Glutamatergic neuron (in vitro differentiated cells): ENCODE measurements at regions not wholly inside any gene's neighbourhood (a gene's known extent, or its start where the extent isn't known, plus 50 kb on each side); places are given as distances from the start of the nearest gene placed in this dataset.

ENCODE experiments used
- DNase-seq: peaks from one replicate; pipeline ENCODE4 v3.0.0; 2022
- H3K27ac Mint-ChIP-seq: one replicate; pipeline ENCODE4 v1.8.0; 2020; ENCODE audit warnings: mild to moderate bottlenecking, mixed read lengths, inconsistent platforms; ENCODE audit not compliant: unreplicated experiment
- H3K27me3 Mint-ChIP-seq: one replicate; pipeline ENCODE4 v1.8.0; 2020; ENCODE audit warnings: mild to moderate bottlenecking, moderate library complexity, mixed read lengths, inconsistent platforms; ENCODE audit not compliant: unreplicated experiment
- H3K36me3 Mint-ChIP-seq: one replicate; pipeline ENCODE4 v1.8.0; 2020; ENCODE audit warnings: mild to moderate bottlenecking, mixed read lengths, inconsistent platforms; ENCODE audit not compliant: unreplicated experiment
- H3K4me1 Mint-ChIP-seq: one replicate; pipeline ENCODE4 v1.8.0; 2020; ENCODE audit warnings: mild to moderate bottlenecking, low read depth, mixed read lengths, inconsistent platforms; ENCODE audit not compliant: unreplicated experiment
- H3K4me3 Mint-ChIP-seq: one replicate; pipeline ENCODE4 v1.8.0; 2020; ENCODE audit warnings: mild to moderate bottlenecking, mixed read lengths, inconsistent platforms; ENCODE audit not compliant: unreplicated experiment
- H3K9me3 Mint-ChIP-seq: one replicate; pipeline ENCODE4 v1.8.0; 2020; ENCODE audit warnings: mild to moderate bottlenecking, moderate library complexity, mixed read lengths, inconsistent platforms; ENCODE audit not compliant: unreplicated experiment
- CTCF ChIP-seq: fragments of 200-600 bp; sonication (generic); IDR thresholded peaks from one replicate; pipeline ENCODE4 v1.5.0; 2021; ENCODE audit not compliant: partially characterized antibody, unreplicated experiment

- no peak for DNase-seq
- Mint-ChIP-seq H3K27me3 (peaks cover 2% of the 10 kb centered on the region), H3K27ac (no peak overlapping the region), H3K4me3 (no peak overlapping the region), H3K36me3 (no peaks in the 10 kb centered on the region), H3K9me3 (peaks cover 4% of the 10 kb centered on the region), H3K4me1 (peaks cover 11% of the 10 kb centered on the region)
- TF ChIP-seq CTCF = no peak
These were observed 132.0 kb upstream of the AKR1E2 start for GRCh38 chr10:4693967-4694366.

- Mint-ChIP-seq H3K4me1 (peaks cover 13% of the 10 kb centered on the region), H3K27me3 (peaks cover 2% of the 10 kb centered on the region), H3K4me3 (no peak overlapping the region), H3K36me3 (no peaks in the 10 kb centered on the region), H3K9me3 (peaks cover 4% of the 10 kb centered on the region), H3K27ac (no peak overlapping the region)
- DNase-seq = no peak
- no peak for TF ChIP-seq CTCF
These were observed 133.8 kb upstream of the AKR1E2 start for GRCh38 chr10:4692206-4692605.

- H3K4me1 Mint-ChIP-seq = peaks cover 13% of the 10 kb centered on the region
- H3K27me3 Mint-ChIP-seq = peaks cover 2% of the 10 kb centered on the region
- no peak for DNase-seq
- peak overlapping the region; percentile 57 for H3K4me3 Mint-ChIP-seq
- peaks cover 4% of the 10 kb centered on the region for H3K9me3 Mint-ChIP-seq
- H3K27ac Mint-ChIP-seq = peak overlapping the region; percentile 69
- no peak for TF ChIP-seq CTCF
- H3K36me3 Mint-ChIP-seq = no peaks in the 10 kb centered on the region
These were observed 134.2 kb upstream of the AKR1E2 start for GRCh38 chr10:4691776-4692175.

DNA sequence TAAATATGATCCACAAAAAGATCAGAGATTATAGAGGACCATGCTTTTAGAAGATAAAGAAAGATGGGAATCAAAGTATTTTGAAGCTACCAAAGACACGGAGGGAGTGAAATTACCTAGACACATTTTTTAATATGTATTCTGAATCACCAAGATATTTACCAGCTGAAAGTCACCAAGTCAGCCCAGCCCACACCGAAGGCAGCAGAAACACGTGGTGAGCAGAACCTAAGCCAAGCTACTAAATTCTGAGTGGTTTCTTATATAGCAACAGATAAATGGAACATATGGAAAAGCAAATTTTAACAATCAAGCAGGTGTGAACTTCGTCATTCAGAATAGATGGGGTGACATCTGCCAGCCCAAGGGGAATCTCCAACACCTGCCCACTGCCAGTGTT lies 134.7 kb upstream of the AKR1E2 start:
- Mint-ChIP-seq H3K9me3 (peaks cover 4% of the 10 kb centered on the region), H3K27ac (peak overlapping the region; percentile 69), H3K4me1 (peaks cover 13% of the 10 kb centered on the region), H3K36me3 (no peaks in the 10 kb centered on the region), H3K4me3 (no peak overlapping the region), H3K27me3 (peaks cover 2% of the 10 kb centered on the region)
- TF ChIP-seq CTCF = no peak
- DNase-seq = no peak

DNA sequence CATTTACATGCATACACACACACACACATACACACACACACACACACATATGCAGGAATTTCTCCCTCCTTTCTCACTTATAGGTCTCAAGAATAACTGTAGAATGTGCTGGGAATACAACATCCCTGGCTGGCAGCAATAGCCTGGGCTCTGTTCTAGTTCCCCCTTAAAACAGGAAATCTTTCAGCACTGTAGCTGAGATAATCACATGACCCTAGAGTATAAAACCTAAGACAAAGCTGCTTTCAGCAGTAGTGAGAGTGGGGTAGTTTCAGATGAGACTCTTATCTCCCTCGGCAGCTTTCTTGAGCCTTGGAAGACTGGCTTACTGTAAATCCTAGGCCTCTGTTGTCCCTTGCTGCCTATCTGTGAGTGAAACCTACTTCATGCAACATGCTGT lies 137.4 kb upstream of the AKR1E2 start:
- peaks cover 10% of the 10 kb centered on the region for H3K4me1 Mint-ChIP-seq
- TF ChIP-seq CTCF = no peak
- peaks cover 4% of the 10 kb centered on the region for H3K9me3 Mint-ChIP-seq
- H3K4me3 Mint-ChIP-seq = no peak overlapping the region
- H3K27me3 Mint-ChIP-seq = peaks cover 2% of the 10 kb centered on the region
- H3K27ac Mint-ChIP-seq = no peak overlapping the region
- DNase-seq = no peak
- H3K36me3 Mint-ChIP-seq = no peaks in the 10 kb centered on the region
